HG02938 (cell line): ENCODE measurements at regions not wholly inside any gene's neighbourhood (a gene's known extent, or its start where the extent isn't known, plus 50 kb on each side); places are given as distances from the start of the nearest gene placed in this dataset.

Source experiments
- ATAC-seq: cut with Tn5 transposase; IDR thresholded peaks from one replicate; pipeline ENCODE4 v1.9.1; 2021; ENCODE audit warnings: mild to moderate bottlenecking, moderate library complexity; ENCODE audit not compliant: unreplicated experiment

GRCh38 chr1:90650401-90650800 is 66.7 kb downstream of the BARHL2 start:
- ATAC-seq, result no peak

- ATAC-seq, result no peak
These were observed 76.8 kb downstream of the BARHL2 start for GRCh38 chr1:90640325-90640724.

- ATAC-seq, result no peak
These were observed 94.4 kb downstream of the BARHL2 start for GRCh38 chr1:90622666-90623065.

- ATAC-seq, result no peak
These were observed 95.1 kb downstream of the BARHL2 start for GRCh38 chr1:90621986-90622385.

- no peak for ATAC-seq
These were observed 100.7 kb downstream of the BARHL2 start for GRCh38 chr1:90616395-90616794.

- no peak for ATAC-seq
These were observed 102.2 kb downstream of the BARHL2 start for GRCh38 chr1:90614872-90615271.

- ATAC-seq, result no peak
These were observed 103.7 kb downstream of the BARHL2 start for GRCh38 chr1:90613371-90613770.

- no peak for ATAC-seq
These were observed 105.1 kb downstream of the BARHL2 start for GRCh38 chr1:90612033-90612432.

- ATAC-seq, result no peak
These were observed 109.4 kb downstream of the BARHL2 start for GRCh38 chr1:90607736-90608135.

GRCh38 chr1:90605070-90605469 is 112.0 kb downstream of the BARHL2 start:
- no peak for ATAC-seq

GRCh38 chr1:90593312-90593711 is 123.8 kb downstream of the BARHL2 start:
- ATAC-seq, result no peak

- no peak for ATAC-seq
These were observed 125.1 kb downstream of the BARHL2 start for GRCh38 chr1:90591970-90592356.

- ATAC-seq, result no peak
These were observed 125.6 kb downstream of the BARHL2 start for GRCh38 chr1:90591355-90591969.

- ATAC-seq, result no peak
These were observed 136.9 kb downstream of the BARHL2 start for GRCh38 chr1:90580176-90580575.

GRCh38 chr1:90579212-90579802 is 137.8 kb downstream of the BARHL2 start:
- ATAC-seq, result peak; percentile 66

- ATAC-seq, result no peak
These were observed 142.3 kb downstream of the BARHL2 start for GRCh38 chr1:90574692-90575370.

- ATAC-seq, result no peak
These were observed 143.4 kb downstream of the BARHL2 start for GRCh38 chr1:90573736-90574135.

- no peak for ATAC-seq
These were observed 144.7 kb downstream of the BARHL2 start for GRCh38 chr1:90572446-90572845.

- no peak for ATAC-seq
These were observed 148.7 kb downstream of the BARHL2 start for GRCh38 chr1:90568436-90568835.

GRCh38 chr1:90564164-90564563 is 152.9 kb downstream of the BARHL2 start:
- no peak for ATAC-seq

- no peak for ATAC-seq
These were observed 154.2 kb downstream of the BARHL2 start for GRCh38 chr1:90562892-90563291.

- no peak for ATAC-seq
These were observed 155.2 kb downstream of the BARHL2 start for GRCh38 chr1:90561911-90562310.
